Kasumi-1 (cell line): ENCODE measurements at regions not wholly inside any gene's neighbourhood (a gene's known extent, or its start where the extent isn't known, plus 50 kb on each side); places are given as distances from the start of the nearest gene placed in this dataset.

Experiments used
- DNase-seq, 2 experiments: peaks; one replicate each; lab custom pipeline; 2025; lab: John Stamatoyannopoulos, UW

DNA sequence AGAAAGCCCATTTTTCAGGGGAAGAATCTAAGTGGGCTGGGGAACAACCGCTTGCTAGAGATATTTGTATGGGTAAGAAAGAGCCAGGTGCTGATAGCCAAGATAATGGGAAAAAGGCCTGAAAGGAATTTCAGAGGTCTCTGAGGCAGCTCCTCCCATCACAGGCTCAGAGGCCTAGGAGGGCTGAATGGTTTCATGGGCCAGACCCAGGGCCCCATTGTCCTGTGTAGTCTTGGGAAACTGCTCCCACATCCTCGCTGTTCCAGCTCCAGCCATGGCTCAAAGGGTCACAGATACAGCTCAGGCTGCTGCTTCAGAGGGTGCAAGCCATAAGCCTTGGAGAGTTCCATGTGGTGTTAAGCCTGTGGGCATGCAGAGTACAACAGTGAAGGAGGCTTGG lies 73.2 kb upstream of the ARHGAP20 start:
- no peak for DNase-seq

DNA sequence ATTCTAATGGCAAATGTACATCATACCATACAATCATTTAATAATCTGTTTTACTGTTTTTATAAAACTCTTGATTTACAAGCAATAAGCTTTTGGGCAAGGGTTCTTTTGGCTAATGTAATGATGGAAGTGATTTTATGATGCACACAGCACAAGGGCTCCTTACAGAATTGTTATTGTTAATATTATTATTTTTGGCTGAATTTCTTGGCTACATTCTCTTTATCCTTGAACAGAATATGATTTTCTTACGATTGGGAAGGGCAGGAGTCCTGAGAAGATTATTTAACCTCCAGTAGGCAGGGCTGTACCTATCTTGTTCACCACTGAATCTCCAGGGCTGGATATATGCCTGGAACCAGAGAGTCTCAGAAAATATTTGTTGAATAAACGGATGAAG lies 70.4 kb upstream of the ARHGAP20 start:
- DNase-seq: no peak

DNA sequence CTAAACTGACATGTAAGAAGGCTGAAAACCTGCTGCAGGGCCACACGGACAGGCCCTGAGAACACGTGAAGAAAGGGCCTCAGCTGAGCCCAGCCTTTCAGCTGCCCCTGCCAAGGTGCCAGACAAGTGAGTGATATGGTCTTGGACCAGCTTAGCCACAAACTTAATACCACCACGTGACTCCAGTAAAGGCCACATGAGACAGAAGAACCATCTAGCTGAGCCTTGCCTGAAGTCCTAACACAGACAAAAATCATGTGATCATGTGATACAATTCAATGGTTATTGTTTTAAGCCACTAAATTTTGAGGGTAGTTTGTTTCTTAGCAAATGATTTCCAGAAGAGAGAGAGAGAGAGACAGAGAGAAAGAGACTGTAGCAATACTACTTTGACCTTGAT lies 66.9 kb upstream of the ARHGAP20 start:
- DNase-seq: no peak

DNA sequence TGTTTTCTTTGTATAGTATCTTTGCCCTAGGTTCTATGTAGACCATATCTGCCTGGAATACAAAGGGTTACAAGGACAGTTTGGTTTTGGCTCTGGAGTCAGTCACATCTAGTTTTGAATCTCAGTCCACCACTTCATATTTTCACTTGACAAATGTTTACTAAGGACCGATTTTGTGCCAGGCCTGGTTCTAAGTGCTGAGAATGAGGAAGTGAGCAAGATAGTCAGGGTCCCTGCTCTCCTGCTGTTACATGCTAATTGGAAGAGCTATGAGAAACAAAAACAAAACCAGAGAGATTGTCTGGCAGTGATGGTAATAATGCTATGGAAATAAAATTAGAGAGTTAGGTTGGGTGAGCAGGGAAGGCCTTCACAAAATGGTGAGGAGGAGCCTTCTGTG lies 66.1 kb upstream of the ARHGAP20 start:
- peak; percentile 36 to 41 for DNase-seq

DNA sequence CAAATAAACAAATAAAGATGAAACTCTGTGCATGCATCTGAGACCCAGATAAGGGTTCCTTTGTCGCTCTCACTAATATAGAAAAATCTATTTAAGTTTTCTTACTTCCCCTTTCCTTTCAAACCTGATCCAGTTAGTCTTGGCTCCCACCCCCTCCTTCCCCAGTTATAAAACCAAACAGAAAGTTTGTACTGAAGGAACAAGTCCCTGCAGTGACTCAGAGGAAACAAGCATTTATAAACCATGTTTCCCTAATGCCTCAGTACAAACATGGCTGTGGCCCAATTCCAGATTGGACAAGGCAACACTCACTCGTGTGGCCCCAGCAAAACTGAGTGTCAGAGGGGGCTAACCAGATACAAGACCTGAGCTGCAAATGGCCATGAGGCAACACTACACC lies 65.5 kb upstream of the ARHGAP20 start:
- peak; percentile 90 to 91 for DNase-seq

DNA sequence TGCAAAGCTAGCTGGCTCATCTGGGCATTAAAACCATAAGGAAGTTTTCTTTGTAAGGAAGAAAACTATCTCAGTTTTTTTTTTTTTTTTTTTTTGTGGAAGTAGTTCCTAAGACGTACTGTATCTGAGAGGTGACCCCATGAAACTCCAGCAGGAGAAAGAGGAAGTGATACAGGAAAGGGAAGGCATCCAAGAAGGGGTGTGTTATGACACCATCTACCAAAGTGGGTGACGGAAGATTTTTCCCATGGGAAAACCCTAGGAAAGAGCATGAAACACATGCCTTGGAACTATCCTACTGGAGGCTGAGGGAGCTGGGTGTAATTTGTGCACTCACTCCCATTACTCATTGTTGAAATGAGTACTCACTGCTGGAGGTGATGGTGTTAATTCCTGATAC lies 63.8 kb upstream of the ARHGAP20 start:
- peak; percentile 6 for DNase-seq

DNA sequence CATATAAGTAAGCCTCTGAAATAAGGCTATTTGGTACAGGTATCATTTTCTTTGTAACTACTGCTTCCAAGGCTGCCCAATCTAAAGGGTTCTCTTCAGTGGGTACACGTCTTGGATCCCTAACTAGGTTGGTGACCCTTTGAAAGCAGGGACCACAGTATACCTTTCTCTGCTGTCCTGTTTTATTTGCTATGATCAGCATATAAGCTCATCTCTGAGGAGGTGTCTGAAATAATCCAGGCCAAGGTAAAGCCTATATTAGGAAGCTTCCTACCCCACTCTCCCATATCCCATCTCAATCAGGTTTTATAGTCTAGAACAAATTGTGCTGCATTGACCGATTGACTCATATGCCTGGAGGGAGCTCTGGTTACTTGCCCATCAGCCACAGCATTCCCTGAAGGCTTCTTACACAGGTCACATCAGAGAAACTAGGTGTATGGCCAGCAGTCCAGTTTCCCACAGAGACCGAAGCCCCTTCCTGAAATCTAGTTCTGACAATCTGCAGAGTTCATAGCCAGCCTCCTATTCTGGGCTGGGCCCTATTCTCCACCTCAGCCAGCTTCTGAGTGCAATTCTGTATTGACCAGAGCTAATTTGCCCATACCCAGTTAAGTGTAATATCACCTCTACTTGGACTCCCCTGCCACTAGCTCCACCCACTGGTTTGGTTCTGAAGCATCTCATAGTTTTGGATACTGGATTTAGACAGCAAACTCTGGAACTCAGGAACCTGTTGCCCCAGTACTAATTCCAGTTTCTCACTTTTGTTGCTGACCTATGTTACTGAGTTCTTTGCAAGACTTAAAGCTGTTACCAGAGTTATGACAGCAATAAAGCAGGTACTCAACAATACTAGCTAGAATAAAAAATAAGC lies 62.1 kb upstream of the ARHGAP20 start:
- no peak for DNase-seq

DNA sequence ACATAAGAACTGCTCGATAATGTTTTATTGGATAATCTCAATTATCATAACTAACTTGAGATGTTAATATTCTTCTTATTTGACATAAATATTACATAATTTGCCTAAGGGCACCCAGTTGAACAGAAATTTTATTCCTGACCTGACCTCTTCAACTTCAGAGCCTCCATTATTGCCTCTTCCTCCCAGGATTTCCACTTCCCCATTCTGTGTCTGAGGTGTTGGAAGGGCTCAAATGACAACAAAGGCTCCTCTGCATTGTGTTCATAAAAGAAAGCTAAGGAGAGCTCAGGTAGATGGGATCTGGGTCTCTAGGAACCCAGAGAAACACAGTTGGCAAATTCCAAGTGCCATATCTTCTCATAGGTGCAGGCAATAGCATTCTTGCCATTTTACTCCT lies 61.2 kb upstream of the ARHGAP20 start:
- peak; percentile 7 to 15 for DNase-seq

DNA sequence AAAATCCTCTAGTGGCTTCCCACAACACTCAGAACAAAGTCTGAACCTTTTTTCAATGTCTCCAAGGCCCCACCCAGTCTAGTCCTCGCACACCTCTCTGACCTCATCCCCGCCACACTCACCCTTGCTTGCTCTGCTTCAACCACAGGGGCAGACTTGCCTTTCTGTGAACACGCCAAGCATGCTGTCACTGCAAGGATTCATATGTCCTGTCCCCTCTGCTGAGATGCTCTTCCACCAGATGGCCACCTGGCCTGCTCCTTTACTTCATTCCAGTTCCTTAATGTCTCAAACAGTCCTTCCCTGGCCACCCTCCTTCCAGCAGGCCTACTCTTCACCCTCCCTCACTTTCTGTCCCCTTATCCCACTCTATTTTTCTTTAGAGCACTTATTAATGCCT lies 60.6 kb upstream of the ARHGAP20 start:
- no peak for DNase-seq

DNA sequence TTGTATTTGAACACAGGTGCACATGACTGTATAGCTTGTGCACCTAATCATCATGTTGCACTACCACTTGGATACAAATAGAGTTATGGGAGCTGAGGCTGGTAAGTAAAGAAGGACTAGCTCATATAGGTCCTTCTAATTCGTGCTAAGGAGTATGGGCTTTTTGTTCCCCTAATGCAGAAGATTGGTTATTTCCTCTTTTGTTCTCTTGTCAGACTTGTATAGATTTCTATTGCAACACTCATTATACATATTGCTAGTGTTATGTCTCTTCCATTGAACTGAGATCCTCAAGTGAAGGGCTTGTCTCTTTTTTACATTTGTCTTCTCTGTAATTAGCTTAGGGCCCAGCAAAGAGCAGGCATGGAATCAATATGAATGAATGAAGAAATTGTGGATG lies 54.1 kb upstream of the ARHGAP20 start:
- DNase-seq: peak; percentile 47 to 60

DNA sequence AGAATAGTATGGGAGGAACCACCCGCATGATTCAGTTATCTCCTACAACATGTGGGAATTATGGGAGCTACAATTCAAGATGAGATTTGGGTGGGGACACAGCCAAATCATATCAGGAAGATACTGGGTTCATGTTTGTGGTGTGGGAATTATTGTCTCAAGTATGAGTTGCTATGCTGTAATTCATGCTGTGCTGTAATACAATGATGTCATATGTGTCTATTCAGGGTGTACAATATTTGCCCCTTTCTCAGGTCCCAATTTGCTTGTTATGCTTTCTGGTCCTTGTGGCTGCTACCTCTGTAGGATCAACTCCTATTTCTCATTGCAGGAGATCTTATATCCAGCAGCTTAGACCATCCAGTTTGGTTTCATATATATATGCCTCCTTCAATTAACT lies 52.2 kb upstream of the ARHGAP20 start:
- DNase-seq: no peak

DNA sequence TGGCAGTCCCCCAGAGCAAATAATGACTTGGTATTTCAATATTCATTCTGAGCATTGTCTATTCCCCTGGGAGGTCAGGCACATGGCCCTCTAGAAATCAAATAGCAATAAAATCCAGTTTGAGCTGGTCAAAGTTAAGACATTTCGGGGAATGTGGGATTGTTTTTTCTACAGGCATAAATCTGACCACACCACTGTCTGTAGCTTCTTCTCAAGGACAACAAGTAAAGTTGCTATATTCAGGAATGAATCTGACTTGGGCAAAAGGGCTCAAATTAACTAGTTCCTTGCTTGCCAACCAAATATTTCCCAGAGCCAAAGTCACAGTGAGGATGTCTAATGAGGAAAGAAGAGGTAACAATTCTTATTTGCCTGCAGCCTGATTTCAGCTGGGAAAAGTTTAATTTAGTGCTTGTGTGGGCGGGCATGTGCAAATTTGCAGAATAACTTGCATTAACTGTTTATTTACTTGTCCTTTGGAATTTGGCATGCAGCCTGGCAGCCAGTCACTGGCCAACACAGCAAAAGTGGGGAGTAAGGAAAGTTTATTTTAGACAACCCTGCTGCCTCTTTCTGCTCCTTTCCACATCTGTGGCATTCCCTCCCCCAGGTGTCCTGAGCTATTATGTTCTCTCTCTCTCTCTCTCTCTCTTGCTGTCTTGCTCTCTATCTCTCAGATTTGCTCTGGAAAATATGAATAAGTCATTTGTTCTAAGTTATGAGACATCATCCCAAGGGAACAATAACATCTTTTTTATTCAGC lies 51.2 kb upstream of the ARHGAP20 start:
- DNase-seq: no peak

DNA sequence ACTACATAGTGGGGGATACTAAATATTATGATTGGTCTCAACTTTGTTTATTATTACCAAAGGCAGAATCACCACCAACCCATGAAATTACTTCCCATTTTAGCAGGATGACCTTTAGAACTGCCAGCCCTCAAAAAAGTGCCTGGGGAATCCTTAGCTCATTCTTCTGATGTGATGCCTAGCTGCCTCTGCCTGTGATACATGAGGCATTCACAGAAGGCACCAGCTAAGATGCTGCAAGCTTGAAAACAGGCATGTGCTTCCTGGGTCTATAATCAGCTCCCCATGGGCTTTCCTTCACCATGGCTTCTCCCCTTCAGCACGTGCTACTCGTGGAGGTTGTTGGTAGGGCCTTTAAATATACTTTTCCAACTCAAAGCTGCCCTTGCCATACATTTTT lies 50.4 kb upstream of the ARHGAP20 start:
- no peak for DNase-seq
